GM19397 (cell line): ENCODE measurements at regions not wholly inside any gene's neighbourhood (a gene's known extent, or its start where the extent isn't known, plus 50 kb on each side); places are given as distances from the start of the nearest gene placed in this dataset.
"Not testable (repeated sequence)": the region's sequence is repeated elsewhere in the genome, so short reads cannot be mapped to it uniquely, and the experiment has no call there.

Experiments
- ATAC-seq: cut with Tn5 transposase; IDR thresholded peaks from one replicate; pipeline ENCODE4 v1.9.1; 2021; ENCODE audit warnings: mild to moderate bottlenecking, moderate library complexity; ENCODE audit not compliant: unreplicated experiment

GRCh38 chr2:595831-596592, 81.2 kb downstream of the TMEM18 start:
- no peak for ATAC-seq

GRCh38 chr2:595141-595815, 81.9 kb downstream of the TMEM18 start:
- no peak for ATAC-seq

GRCh38 chr2:594297-594949, 82.8 kb downstream of the TMEM18 start:
- ATAC-seq, result no peak

- ATAC-seq, result no peak
Observed at GRCh38 chr2:593356-594026, 83.7 kb downstream of the TMEM18 start.

- ATAC-seq, result no peak
Observed at GRCh38 chr2:592737-593136, 84.5 kb downstream of the TMEM18 start.

GRCh38 chr2:590214-591175, 86.7 kb downstream of the TMEM18 start:
- no peak for ATAC-seq

- ATAC-seq, result no peak
Observed at GRCh38 chr2:589281-590130, 87.7 kb downstream of the TMEM18 start.

- no peak for ATAC-seq
Observed at GRCh38 chr2:588074-588645, 89.0 kb downstream of the TMEM18 start.

- ATAC-seq, result no peak
Observed at GRCh38 chr2:587087-587960, 89.9 kb downstream of the TMEM18 start.

GRCh38 chr2:586641-587076, 90.5 kb downstream of the TMEM18 start:
- no peak for ATAC-seq

GRCh38 chr2:584863-585823, 92.1 kb downstream of the TMEM18 start:
- peak; percentile 75 for ATAC-seq

GRCh38 chr2:583666-584065, 93.5 kb downstream of the TMEM18 start:
- ATAC-seq, result no peak

GRCh38 chr2:582792-583528, 94.2 kb downstream of the TMEM18 start:
- ATAC-seq, result no peak

- ATAC-seq, result not testable (repeated sequence)
Observed at GRCh38 chr2:582289-582688, 94.9 kb downstream of the TMEM18 start.

- no peak for ATAC-seq
Observed at GRCh38 chr2:579961-580360, 97.2 kb downstream of the TMEM18 start.

- no peak for ATAC-seq
Observed at GRCh38 chr2:579351-579886, 97.8 kb downstream of the TMEM18 start.
